GDM1 (cell line): ENCODE measurements at regions not wholly inside any gene's neighbourhood (a gene's known extent, or its start where the extent isn't known, plus 50 kb on each side); places are given as distances from the start of the nearest gene placed in this dataset.

Source experiments
- DNase-seq: peaks from one replicate; lab custom pipeline; 2025; lab: John Stamatoyannopoulos, UW

- no peak for DNase-seq
These were observed 173.2 kb upstream of the TRPC7 start for GRCh38 chr5:136538534-136538933.

DNA sequence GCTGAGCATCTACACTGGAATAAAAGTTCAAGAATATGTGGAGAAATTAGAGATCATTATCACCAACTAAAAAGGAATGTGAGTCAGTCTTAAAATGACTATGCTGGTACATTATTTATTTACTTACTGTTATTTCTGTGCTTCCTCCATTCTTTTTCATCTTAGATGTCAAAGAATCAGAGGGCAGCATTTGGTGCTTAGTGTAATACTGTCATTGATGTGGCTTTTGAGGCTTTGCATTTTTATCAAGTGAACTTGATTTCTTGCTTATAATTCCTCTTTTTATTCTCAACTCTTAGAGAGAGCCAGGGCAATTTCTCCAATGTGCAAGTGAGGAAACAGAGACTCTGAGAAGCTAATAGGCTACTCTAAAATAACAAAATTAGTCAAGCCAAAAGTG is 163.7 kb upstream of the TRPC7 start:
- no peak for DNase-seq

DNA sequence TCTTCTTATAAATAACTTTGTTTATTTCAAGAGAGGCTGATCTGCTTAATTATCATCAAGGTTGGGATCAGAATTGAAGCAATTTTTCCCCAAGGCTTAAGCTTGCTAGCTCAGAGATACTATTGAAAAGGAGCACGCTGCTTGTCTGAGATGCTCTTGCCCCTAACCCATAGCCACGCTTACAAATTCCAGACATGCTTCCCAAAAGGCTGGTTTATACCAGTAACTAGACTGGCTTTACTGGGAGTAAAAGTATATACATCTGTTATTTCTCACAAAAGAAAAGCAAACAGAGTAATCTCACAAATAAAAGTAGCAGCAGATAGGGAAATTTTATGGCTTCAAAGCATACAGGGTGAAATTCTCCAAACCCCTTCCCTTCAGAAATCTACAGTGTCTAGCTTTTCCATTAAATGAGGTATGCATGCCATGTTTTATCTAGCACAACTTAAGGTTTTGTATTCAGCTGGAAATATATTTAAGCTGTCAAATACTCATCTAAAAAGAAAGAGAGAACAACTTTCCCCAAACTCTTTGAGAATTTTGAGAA is 163.2 kb upstream of the TRPC7 start:
- no peak for DNase-seq

- DNase-seq = no peak
These were observed 162.0 kb upstream of the TRPC7 start for GRCh38 chr5:136527311-136527710.

DNA sequence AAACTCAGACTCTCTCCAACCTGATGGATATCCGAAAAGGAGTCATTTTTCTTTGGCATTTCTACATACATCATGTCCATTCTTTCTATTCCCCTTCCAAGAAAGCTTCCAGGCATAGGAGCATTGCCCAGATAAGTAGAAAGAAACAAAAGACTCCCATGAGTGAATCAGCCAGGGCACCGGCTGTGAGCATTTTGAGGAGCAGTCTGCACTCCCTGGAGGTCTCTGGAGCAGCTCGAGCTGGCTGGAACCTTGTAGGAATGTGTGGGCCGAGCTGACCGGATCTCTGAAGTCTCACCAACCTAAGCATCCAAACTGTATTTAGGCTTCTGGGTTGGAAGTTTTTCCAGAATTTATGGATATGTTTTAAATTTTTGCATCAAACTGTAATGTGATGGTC is 161.4 kb upstream of the TRPC7 start:
- no peak for DNase-seq

- no peak for DNase-seq
These were observed 160.7 kb upstream of the TRPC7 start for GRCh38 chr5:136526021-136526420.

DNA sequence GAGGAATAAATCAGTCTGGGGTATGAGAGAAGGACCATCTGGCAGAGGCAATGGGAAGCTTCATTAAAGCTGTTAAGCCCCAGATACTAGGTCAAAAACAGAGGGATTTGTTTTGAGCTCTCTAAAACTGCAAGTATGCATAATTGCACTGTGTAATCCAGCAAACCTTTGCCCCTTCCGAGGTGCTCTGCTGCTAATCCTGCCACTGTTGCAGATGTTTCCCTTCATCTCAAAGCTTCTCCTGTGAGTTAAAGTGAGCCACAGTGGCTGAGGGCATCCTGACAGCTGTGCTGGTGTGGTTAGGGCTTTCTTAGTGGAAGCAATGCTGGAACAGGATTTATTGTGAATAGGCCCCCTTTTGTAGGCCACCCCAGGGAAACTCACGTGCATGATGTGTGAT is 160.3 kb upstream of the TRPC7 start:
- DNase-seq = no peak

DNA sequence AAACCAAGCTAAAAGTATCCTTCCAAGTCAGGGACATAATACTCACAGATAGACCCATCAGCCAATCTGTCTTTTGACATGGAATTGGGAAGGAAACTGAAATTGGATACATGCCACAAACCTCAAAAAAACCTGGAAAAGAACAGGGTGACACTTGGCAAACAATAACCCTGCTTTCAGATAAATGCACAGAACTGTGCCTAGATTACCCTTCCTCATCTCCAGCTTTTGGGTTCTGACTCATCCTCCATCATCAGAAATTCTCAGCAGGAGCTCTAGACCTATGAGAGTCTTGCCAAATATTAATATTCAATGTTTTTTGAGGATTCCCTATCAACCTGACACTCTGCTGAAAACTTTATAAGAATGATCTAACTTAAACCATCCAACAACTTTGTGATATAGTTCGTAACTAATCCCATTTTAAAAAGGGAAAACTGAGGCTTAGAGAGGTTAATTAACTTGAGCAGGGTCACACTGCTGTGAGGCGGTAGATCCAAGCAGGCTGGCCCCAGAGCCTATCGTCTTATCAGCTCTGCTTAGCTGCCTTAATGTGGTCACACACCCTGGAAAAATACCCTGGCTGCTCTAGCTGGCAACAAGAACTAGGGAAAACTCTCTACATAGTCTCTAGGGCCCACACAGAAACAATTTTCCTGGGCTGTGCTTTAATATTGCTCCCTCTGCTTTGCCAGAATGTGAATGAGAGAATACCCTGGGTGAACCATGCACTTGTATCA is 157.0 kb upstream of the TRPC7 start:
- DNase-seq = no peak

GRCh38 chr5:136521696-136522095 is 156.4 kb upstream of the TRPC7 start:
- no peak for DNase-seq

GRCh38 chr5:136518814-136519213 is 153.5 kb upstream of the TRPC7 start:
- DNase-seq = no peak

DNA sequence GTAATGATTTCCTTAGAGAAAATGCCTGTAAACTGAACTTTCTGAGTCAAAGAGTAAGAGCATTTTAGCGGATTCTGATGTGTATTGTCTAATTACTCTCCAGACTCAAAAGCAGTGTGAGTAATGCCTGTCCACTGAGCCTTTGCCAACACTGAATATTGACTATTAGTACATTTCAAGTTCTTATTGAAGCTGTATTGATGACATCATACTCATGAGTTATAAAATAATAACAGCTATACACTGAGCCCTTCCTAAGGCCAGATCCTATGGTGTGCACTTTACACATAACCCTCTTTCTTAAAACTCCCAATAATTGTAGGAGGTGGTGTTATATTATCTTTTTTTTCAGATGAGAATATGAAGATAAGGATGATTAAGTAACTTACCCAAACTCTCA is 152.8 kb upstream of the TRPC7 start:
- no peak for DNase-seq

DNA sequence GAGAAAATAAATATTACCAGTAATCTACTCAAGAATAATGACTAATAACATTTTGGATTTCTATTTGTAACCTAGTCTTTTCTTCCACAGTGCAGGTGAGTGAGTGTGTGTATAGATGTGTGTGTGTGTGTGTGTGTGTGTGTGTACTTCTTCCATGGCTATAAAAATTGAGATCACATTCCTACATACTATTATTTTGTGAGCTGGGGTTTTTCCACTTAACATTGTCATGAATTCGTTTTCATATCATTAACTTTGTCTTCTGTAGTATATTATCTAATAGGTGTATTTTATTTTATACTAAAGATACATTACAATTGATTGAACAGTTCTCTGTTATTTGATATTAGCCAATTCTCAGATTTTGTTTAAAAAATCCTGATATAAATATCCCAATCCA is 152.4 kb upstream of the TRPC7 start:
- DNase-seq = no peak

DNA sequence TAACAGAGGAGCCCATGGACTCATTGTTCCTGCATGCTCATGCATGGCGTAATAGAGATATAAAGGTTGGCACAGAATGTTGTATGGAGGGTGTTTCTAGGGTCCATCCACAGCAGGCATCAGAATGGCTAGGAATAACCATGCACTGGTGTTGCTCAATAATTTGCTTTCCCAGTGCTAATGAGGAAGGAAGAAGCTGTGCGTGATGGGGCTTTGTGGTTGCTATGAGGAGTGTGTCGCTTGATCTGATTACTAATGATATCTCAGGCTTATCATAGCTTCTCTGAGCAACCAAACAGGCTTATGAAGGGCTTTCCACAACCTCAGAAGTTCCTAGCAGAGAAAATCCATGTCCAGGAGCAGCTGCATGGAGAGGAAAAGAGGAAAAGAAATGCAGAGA is 151.3 kb upstream of the TRPC7 start:
- DNase-seq = no peak

DNA sequence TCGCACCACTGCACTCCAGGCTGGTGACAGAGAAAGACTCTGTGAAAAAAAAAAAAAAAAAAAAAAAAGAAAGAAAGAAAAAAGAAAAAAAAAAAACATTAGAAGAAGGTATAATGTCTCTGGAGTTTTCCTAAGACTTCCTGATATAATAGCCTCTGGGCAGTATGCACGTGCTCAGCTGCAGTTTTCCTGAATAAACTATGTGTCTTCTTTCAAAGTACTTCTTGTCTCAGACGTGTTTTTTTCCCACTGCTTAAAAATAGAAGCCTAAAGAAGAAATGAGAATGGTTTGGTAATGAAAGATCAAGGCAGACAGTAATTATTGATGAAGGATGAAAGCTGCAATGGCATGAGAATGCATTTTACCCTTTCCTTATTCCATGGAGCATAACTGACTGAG is 148.1 kb upstream of the TRPC7 start:
- DNase-seq = no peak

DNA sequence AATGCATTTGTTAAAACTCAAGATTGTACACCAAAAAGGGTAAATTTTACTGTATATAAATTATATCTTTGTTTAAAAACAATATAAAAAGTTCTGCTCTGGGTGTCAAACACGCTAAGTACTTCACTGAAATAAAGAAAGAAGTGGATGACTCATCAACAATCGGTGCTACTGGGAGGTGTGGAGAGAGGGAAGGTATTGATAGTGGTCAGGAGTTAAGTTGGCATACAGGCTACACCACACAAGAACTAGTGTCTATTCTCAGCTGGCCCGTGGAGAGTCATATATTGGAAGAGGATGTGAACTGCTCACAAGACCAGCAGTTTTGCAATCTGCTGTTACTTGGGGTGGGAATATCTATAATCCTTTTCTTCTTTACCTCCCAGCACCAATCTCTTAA is 145.7 kb upstream of the TRPC7 start:
- no peak for DNase-seq

DNA sequence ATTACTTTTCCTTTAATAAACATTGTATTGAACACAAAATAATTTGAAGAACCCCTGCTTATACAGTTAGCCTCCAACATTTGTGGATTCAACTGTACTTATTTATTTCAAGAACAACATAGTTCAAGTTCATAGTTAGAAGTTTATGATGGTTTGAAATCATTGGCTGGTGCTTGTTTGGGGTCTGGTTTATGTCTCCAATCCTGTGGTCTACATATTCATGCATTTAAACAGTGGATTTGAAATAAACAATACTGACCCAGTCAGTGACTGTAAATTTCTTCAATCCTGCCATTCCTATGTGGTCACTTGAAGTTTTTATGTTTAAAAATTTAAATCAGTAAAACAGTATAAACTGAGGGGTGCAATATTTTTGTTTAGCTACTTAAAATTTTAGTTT is 145.1 kb upstream of the TRPC7 start:
- DNase-seq = no peak

- no peak for DNase-seq
These were observed 140.8 kb upstream of the TRPC7 start for GRCh38 chr5:136506131-136506530.

- DNase-seq = no peak
These were observed 135.8 kb upstream of the TRPC7 start for GRCh38 chr5:136501133-136501532.

GRCh38 chr5:136492587-136492986 is 127.2 kb upstream of the TRPC7 start:
- DNase-seq = no peak

DNA sequence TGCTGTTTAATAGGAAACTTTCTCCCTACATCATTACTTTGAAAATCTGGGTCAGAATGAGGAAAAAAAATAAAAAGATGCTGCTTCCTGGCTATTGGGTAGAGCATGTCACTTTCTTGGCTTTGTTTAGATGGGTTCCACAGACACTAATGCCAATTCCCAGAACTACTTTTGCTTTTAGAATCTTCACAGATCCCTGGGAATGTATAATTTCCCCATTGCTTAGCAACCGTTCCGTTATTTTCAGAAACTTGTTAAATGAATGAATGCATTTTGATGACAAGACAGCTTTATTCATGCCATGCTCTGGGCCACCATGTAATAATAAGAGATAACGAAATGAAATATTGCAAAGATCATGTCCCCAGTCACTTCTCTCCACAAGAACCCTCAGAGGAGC is 126.5 kb upstream of the TRPC7 start:
- DNase-seq = no peak

DNA sequence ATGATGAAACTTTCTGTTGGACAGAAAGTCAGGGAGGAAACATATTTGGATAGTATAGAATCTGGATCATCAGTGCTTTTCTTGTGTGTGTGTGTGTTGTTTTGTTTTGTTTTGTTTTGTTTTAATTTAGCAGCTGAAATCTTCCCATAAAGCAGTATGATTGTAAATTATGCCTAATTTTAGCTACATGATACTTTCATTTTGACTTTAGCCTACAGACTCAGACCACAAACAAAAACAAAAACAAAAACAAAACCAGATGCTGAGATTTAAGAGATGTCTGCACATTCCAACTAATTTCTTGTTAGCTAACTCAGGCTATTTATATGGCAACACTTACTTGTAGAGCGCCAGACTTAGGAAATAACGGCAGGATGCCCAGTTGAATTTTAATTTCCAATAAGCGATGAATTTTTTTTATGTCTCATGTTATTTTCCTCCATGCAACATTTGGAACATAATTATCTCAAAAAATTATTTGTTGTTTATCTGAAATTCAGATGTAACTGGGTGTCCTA is 119.5 kb upstream of the TRPC7 start:
- DNase-seq = no peak

DNA sequence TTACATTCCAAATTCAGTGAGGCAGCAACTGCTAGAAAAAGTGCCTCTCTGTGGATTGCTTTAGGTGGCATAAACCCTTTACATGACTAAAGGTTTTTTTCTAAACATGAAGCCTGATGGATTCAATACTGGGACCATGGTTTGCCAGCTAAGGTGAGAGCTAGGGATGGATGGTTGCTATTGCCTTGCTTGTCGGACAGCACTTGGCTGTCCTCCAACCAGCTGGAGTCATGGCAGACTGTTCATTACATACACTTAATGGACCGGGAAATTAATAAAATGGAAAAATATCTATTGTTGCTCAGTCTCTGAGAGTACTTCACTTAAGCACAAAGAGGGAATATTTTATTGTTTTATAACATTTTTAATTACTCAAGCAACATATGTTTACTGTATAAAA is 116.9 kb upstream of the TRPC7 start:
- DNase-seq = no peak

GRCh38 chr5:136474466-136474865 is 109.1 kb upstream of the TRPC7 start:
- DNase-seq = no peak

GRCh38 chr5:136467632-136468031 is 102.3 kb upstream of the TRPC7 start:
- no peak for DNase-seq
